HUES6 (cell line): ENCODE measurements at regions not wholly inside any gene's neighbourhood (a gene's known extent, or its start where the extent isn't known, plus 50 kb on each side); places are given as distances from the start of the nearest gene placed in this dataset.

Experiments used
- H3K27ac ChIP-seq: 2 replicates; pipeline ENCODE4 v1.7.0; 2013; ENCODE audit warnings: low read depth, mild to moderate bottlenecking, low read length, inconsistent platforms
- H3K27me3 ChIP-seq: 2 replicates; pipeline ENCODE4 v1.6.1; 2013; ENCODE audit warnings: low read length; ENCODE audit not compliant: control insufficient read depth, insufficient read depth
- H3K36me3 ChIP-seq: 2 replicates; pipeline ENCODE4 v1.6.1; 2013; ENCODE audit warnings: low read length; ENCODE audit not compliant: control insufficient read depth, insufficient read depth
- H3K4me1 ChIP-seq: 2 replicates; pipeline ENCODE4 v1.6.1; 2013; ENCODE audit warnings: low read length; ENCODE audit not compliant: control insufficient read depth, insufficient read depth
- H3K4me3 ChIP-seq: 2 replicates; pipeline ENCODE4 v1.5.1; 2013; ENCODE audit warnings: low read depth, low read length
- H3K9ac ChIP-seq: one replicate; pipeline ENCODE4 v1.6.1; 2013; ENCODE audit warnings: mild to moderate bottlenecking, low read length
- H3K9me3 ChIP-seq: 2 replicates; pipeline ENCODE4 v1.6.1; 2013; ENCODE audit warnings: low read depth, low read length; ENCODE audit not compliant: control insufficient read depth, insufficient read depth

DNA sequence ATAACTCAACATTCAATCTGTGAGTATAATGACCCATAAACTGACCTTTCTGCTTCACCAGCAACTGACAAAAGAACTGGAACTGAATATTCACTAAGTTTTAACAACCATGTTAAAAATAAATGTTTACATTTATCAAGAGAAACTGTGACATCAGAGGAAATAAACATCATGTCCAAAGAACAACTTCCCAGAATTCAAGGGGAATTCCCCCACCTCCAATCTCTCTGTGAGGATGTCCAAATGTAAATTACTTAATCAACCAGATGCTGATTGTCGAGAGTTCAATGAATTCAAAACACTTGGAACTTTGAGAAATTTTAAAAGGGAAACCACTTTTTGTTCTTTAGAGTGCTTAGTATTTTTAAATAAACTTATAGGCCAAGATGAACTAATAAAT, 365.6 kb upstream of the ADGRL2 start:
- Histone ChIP-seq H3K4me1 (peaks cover 41% of the 10 kb centered on the region), H3K9ac (no peak overlapping the region), H3K27me3 (no peaks in the 10 kb centered on the region), H3K4me3 (no peak overlapping the region), H3K9me3 (peaks cover 7% of the 10 kb centered on the region; the same call in 1 of the 2 replicates), H3K36me3 (no peaks in the 10 kb centered on the region), H3K27ac (no peak overlapping the region)

DNA sequence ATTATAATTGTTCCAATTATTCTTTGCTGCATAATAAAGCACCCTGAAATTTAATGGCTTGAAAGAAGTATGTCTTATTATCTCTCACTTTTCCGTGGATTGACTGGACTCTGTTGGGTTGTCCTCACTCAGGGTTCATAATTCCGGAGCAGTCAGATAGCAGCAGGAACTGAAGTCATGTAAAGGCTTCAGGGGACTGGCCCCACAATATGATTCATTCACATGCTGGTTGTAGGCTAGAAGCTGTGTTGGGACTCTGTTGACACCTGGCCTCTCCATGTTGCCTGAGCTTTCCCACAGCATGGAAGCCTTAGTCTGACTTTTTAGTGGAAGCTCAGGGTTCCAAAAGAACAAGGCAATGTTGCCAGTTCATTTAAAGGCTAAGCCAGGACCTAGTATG, 367.1 kb upstream of the ADGRL2 start:
- Histone ChIP-seq H3K4me1 (peaks cover 52% of the 10 kb centered on the region), H3K9ac (no peak overlapping the region), H3K27ac (no peak overlapping the region), H3K36me3 (no peaks in the 10 kb centered on the region), H3K27me3 (no peaks in the 10 kb centered on the region), H3K4me3 (no peak overlapping the region), H3K9me3 (no peaks in the 10 kb centered on the region)

DNA sequence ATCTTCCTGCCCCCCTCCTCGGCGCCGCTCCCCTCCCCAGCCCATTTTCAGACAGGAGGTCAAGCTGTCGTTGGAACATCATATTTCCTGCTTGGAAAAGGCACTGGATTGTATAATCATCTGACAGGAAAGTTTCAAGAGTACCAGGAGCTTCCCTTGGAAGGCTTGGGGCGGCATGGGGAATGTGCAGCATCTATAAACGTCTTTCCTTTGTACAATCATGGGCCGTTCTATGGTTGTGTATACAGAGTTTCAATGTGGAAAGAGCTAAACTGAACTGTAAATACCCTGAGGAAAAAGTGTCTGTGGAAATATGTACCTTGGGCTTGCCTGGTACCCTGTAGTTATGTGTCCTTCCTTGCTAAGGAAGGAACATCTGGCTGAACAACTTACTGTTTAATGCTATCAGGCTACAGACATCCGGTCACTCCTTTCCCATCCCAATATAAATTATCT, 368.1 kb upstream of the ADGRL2 start:
- H3K27ac ChIP-seq = no peak overlapping the region

DNA sequence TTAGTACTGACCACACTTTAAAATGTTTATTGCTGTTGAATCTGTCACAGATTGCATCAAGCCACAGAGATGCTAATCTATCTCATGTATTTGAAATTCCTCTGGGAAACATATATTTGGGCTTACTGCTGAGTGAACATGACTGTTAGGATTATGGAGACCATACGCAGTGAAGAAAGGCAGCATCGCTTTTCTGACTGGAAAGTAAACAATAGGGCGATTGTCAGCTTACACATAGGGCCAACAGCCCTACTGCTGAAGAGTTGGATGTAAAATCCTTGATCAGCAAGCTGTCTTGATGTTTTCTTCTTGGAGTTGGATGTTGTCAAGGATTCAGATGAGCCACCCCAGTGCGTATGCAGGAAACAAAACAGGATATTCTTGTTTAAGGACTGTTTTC, 368.7 kb upstream of the ADGRL2 start:
- Histone ChIP-seq H3K4me3 (no peak overlapping the region), H3K27ac (0 out of 2 replicates have a peak overlapping the region, but pooled peaks have one; percentile 5), H3K27me3 (no peaks in the 10 kb centered on the region), H3K9me3 (no peaks in the 10 kb centered on the region), H3K36me3 (no peaks in the 10 kb centered on the region), H3K9ac (no peak overlapping the region), H3K4me1 (peaks cover 42% of the 10 kb centered on the region)

More for the DNA sequence above, 368.1 kb upstream of the ADGRL2 start:
- Histone ChIP-seq H3K9ac (no peak overlapping the region), H3K9me3 (no peaks in the 10 kb centered on the region), H3K4me3 (no peak overlapping the region), H3K36me3 (no peaks in the 10 kb centered on the region), H3K4me1 (peaks cover 48% of the 10 kb centered on the region), H3K27me3 (no peaks in the 10 kb centered on the region)

DNA sequence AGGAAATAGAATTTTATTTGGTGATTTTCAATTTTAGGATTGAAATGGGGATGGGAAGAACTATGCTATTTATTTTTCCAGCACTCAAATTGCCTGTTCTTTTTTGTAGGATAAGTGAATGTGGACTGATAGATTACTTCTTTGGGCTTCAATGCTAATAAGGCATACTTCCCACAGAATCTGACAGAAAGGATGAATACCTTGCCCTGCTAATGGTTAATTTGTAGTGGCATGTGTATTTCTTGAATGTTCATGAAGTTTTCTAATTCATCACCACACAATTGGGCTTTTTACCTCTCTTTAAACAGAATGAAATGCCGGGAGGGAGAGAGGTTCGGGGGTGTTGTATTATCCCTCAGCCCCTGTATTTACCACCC, 369.1 kb upstream of the ADGRL2 start:
- Histone ChIP-seq H3K27ac (0 out of 2 replicates have a peak overlapping the region, but pooled peaks have one; percentile 5), H3K9ac (no peak overlapping the region), H3K4me1 (peaks cover 42% of the 10 kb centered on the region), H3K36me3 (no peaks in the 10 kb centered on the region), H3K4me3 (peak overlapping the region; percentile 16; the same call in 1 of the 2 replicates), H3K9me3 (no peaks in the 10 kb centered on the region), H3K27me3 (no peaks in the 10 kb centered on the region)

DNA sequence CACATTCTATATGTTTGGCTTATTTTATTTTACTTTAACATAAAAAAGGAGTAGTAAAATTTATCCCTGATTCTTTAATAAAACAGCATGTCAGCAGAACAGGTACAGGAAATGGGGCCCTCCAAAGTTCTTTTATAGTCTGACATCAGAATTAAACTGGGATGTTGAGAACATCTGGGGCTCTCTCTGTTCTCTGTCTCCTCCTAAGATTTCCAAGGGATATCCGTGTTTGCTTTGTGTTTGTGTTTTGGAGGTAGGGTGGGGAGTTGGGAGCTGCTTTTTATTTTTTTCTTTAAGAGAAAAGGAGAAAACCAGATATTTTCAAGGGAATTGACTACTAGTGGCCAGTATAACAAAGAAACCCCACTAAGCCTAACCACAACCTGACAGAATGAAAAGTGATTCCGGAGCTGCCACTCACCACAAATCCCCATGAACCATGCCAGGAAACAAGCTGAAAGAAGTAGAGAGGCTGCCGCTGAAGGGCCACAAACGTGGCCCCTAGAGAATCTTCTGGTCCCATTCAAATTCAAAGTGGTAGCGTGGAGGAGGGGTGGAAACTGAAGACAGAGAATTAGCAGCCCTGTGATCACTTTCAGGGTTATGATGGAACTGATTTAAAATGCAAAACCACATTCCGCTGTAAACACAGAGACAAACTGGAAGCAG, 369.6 kb upstream of the ADGRL2 start:
- Histone ChIP-seq H3K4me3 (peak overlapping the region; percentile 16), H3K27ac (peak overlapping the region; percentile 33; the same call in 1 of the 2 replicates), H3K9ac (no peak overlapping the region)

DNA sequence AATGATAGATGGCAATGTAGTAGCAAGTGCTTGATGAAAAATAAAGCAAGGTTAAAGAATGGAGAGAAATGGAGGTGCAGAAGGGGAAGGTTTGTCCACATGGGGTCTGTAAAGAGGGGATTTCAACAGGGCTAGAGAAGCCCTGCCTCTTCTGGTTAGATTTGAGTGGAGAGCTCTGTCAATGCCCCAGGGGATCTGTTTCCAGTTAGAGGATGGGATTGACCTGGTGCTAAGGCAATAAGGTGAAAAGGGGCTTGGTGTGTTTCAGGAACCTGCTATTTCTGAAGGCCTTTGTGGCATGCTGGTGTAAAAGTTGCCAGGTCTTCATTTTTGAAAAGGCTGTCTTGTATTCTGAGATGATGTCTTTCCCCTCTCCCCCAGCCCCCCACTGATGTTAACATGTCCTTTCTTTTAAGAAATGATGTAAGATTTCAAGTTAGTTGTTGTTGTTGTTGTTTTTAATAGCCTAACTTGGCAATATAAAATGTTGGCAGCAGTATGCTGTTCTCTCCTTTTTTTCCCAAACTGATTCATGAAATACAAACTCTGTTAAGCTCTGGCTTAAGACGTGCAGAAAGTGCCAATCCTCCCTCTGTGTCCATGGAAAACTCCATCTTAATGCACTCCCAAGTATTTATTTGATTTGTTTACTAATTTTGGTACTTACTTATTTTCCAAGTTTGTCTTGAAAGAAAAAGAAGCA, 370.3 kb upstream of the ADGRL2 start:
- H3K4me1 ChIP-seq = peaks cover 42% of the 10 kb centered on the region
- H3K9ac ChIP-seq = no peak overlapping the region
- no peaks in the 10 kb centered on the region for H3K27me3 ChIP-seq
- no peaks in the 10 kb centered on the region for H3K36me3 ChIP-seq
- peak overlapping the region; percentile 33; the same call in 1 of the 2 replicates for H3K27ac ChIP-seq
- no peak overlapping the region for H3K4me3 ChIP-seq
- H3K9me3 ChIP-seq = no peaks in the 10 kb centered on the region

More for the DNA sequence above, 369.6 kb upstream of the ADGRL2 start:
- peaks cover 42% of the 10 kb centered on the region for H3K4me1 ChIP-seq
- no peaks in the 10 kb centered on the region for H3K36me3 ChIP-seq
- no peaks in the 10 kb centered on the region for H3K27me3 ChIP-seq
- no peaks in the 10 kb centered on the region for H3K9me3 ChIP-seq

DNA sequence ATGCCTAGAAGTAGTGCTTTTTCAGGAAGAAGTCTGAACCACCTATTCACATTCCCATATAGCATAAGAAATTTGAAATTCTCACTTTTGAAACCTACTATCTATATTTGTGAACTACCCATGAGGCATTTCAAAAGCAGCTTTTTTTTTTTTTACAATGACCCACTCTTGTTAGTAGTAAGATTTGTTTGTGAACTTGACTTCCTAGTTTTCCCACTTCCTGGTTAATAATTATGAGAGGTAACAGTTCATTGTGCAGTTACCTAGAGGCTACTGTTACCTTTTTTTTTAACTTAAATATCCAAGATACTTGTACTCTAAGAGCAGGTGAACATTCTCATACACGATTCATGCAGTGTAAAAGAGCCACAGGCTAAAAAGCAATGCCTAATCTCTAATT, 371.7 kb upstream of the ADGRL2 start:
- Histone ChIP-seq H3K27me3 (no peaks in the 10 kb centered on the region), H3K4me3 (no peak overlapping the region), H3K9ac (no peak overlapping the region), H3K27ac (no peak overlapping the region), H3K4me1 (peaks cover 42% of the 10 kb centered on the region), H3K36me3 (no peaks in the 10 kb centered on the region), H3K9me3 (no peaks in the 10 kb centered on the region)

DNA sequence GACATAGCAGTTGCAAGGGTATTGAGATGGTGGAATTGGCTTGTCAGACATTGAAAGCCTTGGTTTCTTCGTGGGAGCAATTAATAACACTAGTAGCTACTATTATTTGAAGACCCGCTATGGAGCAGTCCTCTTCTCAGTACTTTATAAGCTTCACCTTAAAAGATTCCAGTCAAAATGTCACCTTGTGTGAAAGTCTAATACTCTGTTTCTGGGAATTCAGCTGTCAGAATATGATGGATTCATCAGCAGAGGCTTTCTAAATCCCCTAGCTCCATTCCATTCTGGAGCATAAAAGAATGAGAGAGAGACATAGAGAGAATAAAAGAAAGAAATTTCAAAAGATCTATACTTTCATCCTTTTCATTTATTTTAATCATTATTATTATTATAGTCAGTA, 375.9 kb upstream of the ADGRL2 start:
- Histone ChIP-seq H3K27ac (no peak overlapping the region), H3K27me3 (no peaks in the 10 kb centered on the region), H3K4me1 (peaks cover 8% of the 10 kb centered on the region), H3K9ac (no peak overlapping the region), H3K36me3 (no peaks in the 10 kb centered on the region), H3K9me3 (no peaks in the 10 kb centered on the region), H3K4me3 (no peak overlapping the region)

DNA sequence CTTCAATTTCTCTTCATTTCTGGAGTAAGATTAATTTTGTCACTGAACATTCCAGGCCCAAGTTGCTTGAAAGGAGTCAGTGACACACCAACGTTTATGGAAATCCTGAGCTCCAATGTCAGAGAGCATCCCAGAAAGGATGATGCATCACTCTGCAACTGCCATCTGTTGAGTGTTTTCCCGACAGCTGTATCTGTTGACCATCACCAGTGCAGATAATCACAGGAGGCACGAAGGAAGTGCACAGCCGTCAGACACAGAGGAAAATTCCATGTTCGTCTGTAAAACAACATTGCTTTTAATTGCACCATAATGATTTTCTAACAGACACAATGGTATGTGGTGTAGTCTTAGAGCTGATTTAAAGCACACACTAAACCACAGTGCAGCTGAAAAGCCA, 376.7 kb upstream of the ADGRL2 start:
- Histone ChIP-seq H3K27me3 (no peaks in the 10 kb centered on the region), H3K4me3 (no peak overlapping the region), H3K27ac (no peak overlapping the region), H3K4me1 (peaks cover 2% of the 10 kb centered on the region), H3K36me3 (no peaks in the 10 kb centered on the region), H3K9me3 (no peaks in the 10 kb centered on the region), H3K9ac (no peak overlapping the region)

DNA sequence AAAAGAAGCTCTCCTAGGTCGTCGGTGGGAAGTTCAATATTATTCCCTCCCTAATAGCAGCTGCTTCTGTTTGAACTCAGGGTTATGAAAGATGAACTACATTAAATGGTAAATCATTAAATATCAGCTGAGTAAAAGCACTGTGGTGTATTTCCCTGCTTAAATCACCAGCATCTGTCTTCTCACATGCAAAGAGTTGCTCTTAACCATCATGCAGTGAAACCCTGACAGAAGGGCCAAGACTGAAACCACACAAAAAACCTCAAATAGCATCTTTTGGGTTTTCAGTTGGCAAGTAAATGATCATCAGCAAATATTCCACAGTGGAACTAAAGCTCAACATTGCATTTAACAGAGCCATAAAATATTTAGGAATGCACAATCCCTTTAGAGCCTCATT, 380.0 kb upstream of the ADGRL2 start:
- Histone ChIP-seq H3K4me3 (no peak overlapping the region), H3K9ac (no peak overlapping the region), H3K27me3 (no peaks in the 10 kb centered on the region), H3K36me3 (no peaks in the 10 kb centered on the region), H3K4me1 (no peaks in the 10 kb centered on the region), H3K9me3 (no peaks in the 10 kb centered on the region), H3K27ac (no peak overlapping the region)
